ENCODE measurements at regions not wholly inside any gene's neighbourhood (a gene's known extent, or its start where the extent isn't known, plus 50 kb on each side); places are given as distances from the start of the nearest gene placed in this dataset.

GRCh38 chr13:80038371-80038770 is 302.6 kb downstream of the SPRY2 start:
- Mint-ChIP-seq H3K4me1 (ENCODE audit: low read depth) (peaks cover 78% of the 10 kb centered on the region), H3K27me3 (ENCODE audit: insufficient read depth) (no peaks in the 10 kb centered on the region), H3K36me3 (ENCODE audit: low read depth) (peaks cover 2% of the 10 kb centered on the region; the same call in 1 of the 2 replicates), H3K27ac (no peak overlapping the region), H3K4me3 (no peak overlapping the region), H3K9me3 (no peaks in the 10 kb centered on the region)
- DNase-seq: no peak
- no peak for TF ChIP-seq CTCF (IDR thresholded peaks at IDR 0.05)

DNA sequence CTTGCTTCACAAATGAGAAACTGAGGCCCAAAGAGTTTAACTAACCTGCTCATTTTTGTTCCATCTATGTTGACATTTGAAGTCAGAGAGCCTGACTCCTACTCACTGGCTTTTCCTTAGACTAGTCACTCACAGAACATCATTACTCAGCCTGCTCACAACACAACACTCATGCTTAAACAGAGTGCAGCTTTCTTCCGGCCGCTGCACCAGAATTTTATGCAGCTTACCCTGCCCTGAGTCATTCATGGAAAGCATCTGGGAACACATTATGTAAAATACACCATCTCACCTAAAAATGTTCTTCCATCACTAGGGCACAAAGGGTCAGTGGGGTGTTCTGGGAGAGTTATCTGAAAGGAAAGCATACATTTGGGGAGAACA is 303.4 kb downstream of the SPRY2 start:
- H3K4me3 Mint-ChIP-seq: peak overlapping the region; percentile 43
- no peak for TF ChIP-seq CTCF (IDR thresholded peaks at IDR 0.05)
- no peaks in the 10 kb centered on the region for H3K27me3 Mint-ChIP-seq (ENCODE audit: insufficient read depth)
- peak; percentile 92 for DNase-seq
- H3K4me1 Mint-ChIP-seq (ENCODE audit: low read depth): peaks cover 76% of the 10 kb centered on the region
- no peaks in the 10 kb centered on the region for H3K9me3 Mint-ChIP-seq
- H3K36me3 Mint-ChIP-seq (ENCODE audit: low read depth): no peaks in the 10 kb centered on the region
- H3K27ac Mint-ChIP-seq: peak overlapping the region; percentile 58

GRCh38 chr13:80036845-80037504 is 304.0 kb downstream of the SPRY2 start:
- Mint-ChIP-seq H3K4me3 (no peak overlapping the region), H3K36me3 (ENCODE audit: low read depth) (no peaks in the 10 kb centered on the region), H3K27ac (peak overlapping the region; percentile 58), H3K4me1 (ENCODE audit: low read depth) (peaks cover 71% of the 10 kb centered on the region), H3K27me3 (ENCODE audit: insufficient read depth) (no peaks in the 10 kb centered on the region), H3K9me3 (no peaks in the 10 kb centered on the region)
- TF ChIP-seq CTCF (IDR thresholded peaks at IDR 0.05): no peak
- no peak for DNase-seq

GRCh38 chr13:80035096-80035495 is 305.8 kb downstream of the SPRY2 start:
- no peak for TF ChIP-seq CTCF (IDR thresholded peaks at IDR 0.05)
- Mint-ChIP-seq H3K27me3 (ENCODE audit: insufficient read depth) (no peaks in the 10 kb centered on the region), H3K9me3 (no peaks in the 10 kb centered on the region), H3K27ac (no peak overlapping the region), H3K36me3 (ENCODE audit: low read depth) (no peaks in the 10 kb centered on the region), H3K4me3 (no peak overlapping the region), H3K4me1 (ENCODE audit: low read depth) (peaks cover 68% of the 10 kb centered on the region)
- no peak for DNase-seq

- Mint-ChIP-seq H3K4me1 (ENCODE audit: low read depth) (peaks cover 61% of the 10 kb centered on the region), H3K27me3 (ENCODE audit: insufficient read depth) (no peaks in the 10 kb centered on the region), H3K9me3 (no peaks in the 10 kb centered on the region), H3K36me3 (ENCODE audit: low read depth) (no peaks in the 10 kb centered on the region), H3K27ac (no peak overlapping the region), H3K4me3 (no peak overlapping the region)
- no peak for TF ChIP-seq CTCF (IDR thresholded peaks at IDR 0.05)
- DNase-seq: no peak
Measured at GRCh38 chr13:80033951-80034350, 307.0 kb downstream of the SPRY2 start.

Measured in HFFc6 (cell line).